K562 (cell line): ENCODE measurements at regions not wholly inside any gene's neighbourhood (a gene's known extent, or its start where the extent isn't known, plus 50 kb on each side); places are given as distances from the start of the nearest gene placed in this dataset.

Experiments
- ATAC-seq: fragments of 200-7000 bp; cut with Tn5 transposase; 3 replicates; pipeline ENCODE4 v1.9.1; 2020; ENCODE audit warnings: moderate library complexity
- BruUV-seq: library from RNA; stranded (reverse); fragments of 400-500 nt; replicated peaks from 2 replicates; lab custom pipeline; 2021; lab: Mats Ljungman, UMichigan
- CTCF ChIA-PET: fragments of 300-600 bp; formaldehyde crosslinking; extraction: SDS; loops from one replicate; lab custom pipeline; 2021; ENCODE audit warnings: low intra/inter-chr PET ratio; lab: Yijun Ruan, JAX
- POLR2A ChIA-PET: fragments of 300-600, 350-650 bp; sonication (Branson Sonifier 250); formaldehyde crosslinking; extraction: SDS; loops from one replicate; lab custom pipeline; 2021; ENCODE audit warnings: antibody characterized with exemption, inconsistent platforms; lab: Yijun Ruan, JAX
- DNase-seq, 4 experiments: peaks; one replicate each; pipeline versions ENCODE4 v3.0.0 to v3.0.0-alpha.2; 2011 to 2018; ENCODE audit warnings: low spot score in 3 of 4, mixed read lengths in 3 of 4; ENCODE audit errors: extremely low read depth in 1 of 4
- FAIRE-seq: peaks from 2 replicates; lab custom pipeline; 2011; peaks lifted over from hg19 to GRCh38; lab: Jason Lieb, UNC
- H2AFZ ChIP-seq: 2 replicates; pipeline ENCODE4 v1.6.0; 2011; ENCODE audit warnings: low read depth, low read length, control low read depth, inconsistent platforms
- H3K27ac ChIP-seq: fragments of 200-600 bp; 3 replicates; pipeline ENCODE4 v1.8.0; 2011; ENCODE audit warnings: low read depth, mild to moderate bottlenecking, control low read depth, inconsistent platforms, low read length, moderate library complexity, mixed read lengths; ENCODE audit errors: extremely low read depth
- H3K27me3 ChIP-seq, 2 experiments: fragments of 300-600 bp in 1 of 2; 2 replicates in 1 of 2; 3 replicates in 1 of 2; pipeline versions ENCODE4 v1.6.0 to v1.8.0; 2011; ENCODE audit warnings: inconsistent platforms in 2 of 2, low read length in 2 of 2, mild to moderate bottlenecking in 1 of 2, mixed read lengths in 1 of 2, moderate library complexity in 1 of 2; ENCODE audit not compliant: control insufficient read depth in 2 of 2, insufficient read depth in 2 of 2
- H3K36me3 ChIP-seq: fragments of 300-600 bp; 3 replicates; pipeline ENCODE4 v1.8.0; 2011; ENCODE audit warnings: mild to moderate bottlenecking, low read length, inconsistent platforms; ENCODE audit not compliant: control insufficient read depth, insufficient read depth
- H3K4me1 ChIP-seq, 2 experiments: fragments of 200-600 bp in 1 of 2; replicated peaks in 1 of 2; 2 replicates in 1 of 2; 3 replicates in 1 of 2; pipeline versions ENCODE4 v1.5.1 to v1.8.0; 2011; ENCODE audit warnings: inconsistent platforms in 2 of 2, low read length in 2 of 2, mild to moderate bottlenecking in 1 of 2, mixed read lengths in 1 of 2, moderate library complexity in 1 of 2; ENCODE audit not compliant: control insufficient read depth in 2 of 2, insufficient read depth in 2 of 2
- H3K4me2 ChIP-seq: 2 replicates; pipeline ENCODE4 v1.6.1; 2011; ENCODE audit warnings: low read length, control low read depth, inconsistent platforms, mixed read lengths; ENCODE audit not compliant: insufficient read depth
- H3K4me3 ChIP-seq: fragments of 200-600 bp; sonication (generic), shearing (Covaris generic); 2 replicates; pipeline ENCODE4 v1.5.1; 2016; ENCODE audit warnings: control low read depth, inconsistent platforms
- H3K79me2 ChIP-seq: fragments of 200-600 bp; 3 replicates; pipeline ENCODE4 v1.8.0; 2011; ENCODE audit warnings: low read length, inconsistent platforms; ENCODE audit not compliant: control insufficient read depth, insufficient read depth
- H3K9ac ChIP-seq, 2 experiments: 2 replicates each; pipeline versions ENCODE4 v1.6.0 to v1.6.1; 2011; ENCODE audit warnings: low read depth in 2 of 2, low read length in 2 of 2, control low read depth in 1 of 2, inconsistent platforms in 1 of 2, mild to moderate bottlenecking in 1 of 2, mixed read lengths in 1 of 2; ENCODE audit not compliant: insufficient read depth in 1 of 2
- H3K9me1 ChIP-seq: one replicate; pipeline ENCODE4 v1.6.0; 2011; ENCODE audit warnings: inconsistent platforms, mild to moderate bottlenecking, low read length, moderate library complexity; ENCODE audit not compliant: control insufficient read depth, insufficient read depth
- H3K9me3 ChIP-seq: replicated peaks from 2 replicates; pipeline ENCODE4 v1.5.1; 2011; ENCODE audit warnings: low read depth, low read length, inconsistent platforms; ENCODE audit not compliant: control insufficient read depth, insufficient read depth
- H4K20me1 ChIP-seq: replicated peaks from 2 replicates; pipeline ENCODE4 v1.6.1; 2011; ENCODE audit warnings: low read length, inconsistent platforms, mixed read lengths; ENCODE audit not compliant: control insufficient read depth, insufficient read depth
- COPS2 ChIP-seq: fragments of 450-650 bp; conservative IDR thresholded peaks from 2 replicates; pipeline ENCODE4 v1.6.1; 2016; ENCODE audit warnings: mild to moderate bottlenecking, moderate library complexity
- GABPB1 ChIP-seq: sonication (generic); formaldehyde crosslinking; IDR thresholded peaks from 2 replicates; pipeline ENCODE4 v1.8.0; 2022; ENCODE audit warnings: mild to moderate bottlenecking, missing genetic modification reagents
- HNRNPLL ChIP-seq: fragments of 200-400 bp; formaldehyde crosslinking; IDR thresholded peaks from 2 replicates; pipeline ENCODE4 v1.6.1; 2017; ENCODE audit warnings: low read length, low read depth, mild to moderate bottlenecking; ENCODE audit not compliant: poor library complexity, severe bottlenecking
- MYBL2 ChIP-seq, 2 experiments: fragments of 450-650 bp in 1 of 2; sonication (generic) in 1 of 2; formaldehyde crosslinking in 1 of 2; IDR thresholded peaks; 2 replicates each; pipeline versions ENCODE4 v1.6.1 to v1.8.1; 2017 to 2022; ENCODE audit warnings: borderline replicate concordance in 1 of 2, inconsistent platforms in 1 of 2, low read depth in 1 of 2, mild to moderate bottlenecking in 1 of 2, missing genetic modification reagents in 1 of 2, moderate library complexity in 1 of 2
- NR2F6 ChIP-seq: fragments of 450-650 bp; formaldehyde crosslinking; IDR thresholded peaks from 2 replicates; pipeline ENCODE4 v1.4.0; 2020; ENCODE audit warnings: mild to moderate bottlenecking
- WGBS: fragments of 100-300 bp; shearing (Covaris generic); methylation state at CpG from one replicate; pipeline ENCODE4 v1.1.6; 2016; ENCODE audit warnings: low coverage, mixed read lengths; ENCODE audit not compliant: insufficient coverage; ENCODE audit errors: missing lambda C conversion rate; 5-methylcytosine and 5-hydroxymethylcytosine counted together
- in situ Hi-C: fragments of 300-500 bp; cut with MboI; formaldehyde crosslinking; loops from 4 replicates; pipeline ENCODE4 v1.15.0; 2018; ENCODE audit warnings: inconsistent platforms, mixed read lengths
- intact Hi-C: fragments of 100-400 bp; cut with micrococcal nuclease; formaldehyde crosslinking; loops from 2 replicates; pipeline ENCODE4 v1.14.2; 2022
- TF ChIP-seq, protein P1 (sequence below), 2 experiments: IDR thresholded peaks; 2 replicates each; pipeline ENCODE4 v1.6.1; 2011; ENCODE audit warnings: borderline replicate concordance in 1 of 2, control low read depth in 1 of 2, low read depth in 1 of 2, low read length in 1 of 2, mild to moderate bottlenecking in 1 of 2, mixed read lengths in 1 of 2, moderate library complexity in 1 of 2; ENCODE audit not compliant: insufficient read depth in 1 of 2, insufficient read length in 1 of 2, poor library complexity in 1 of 2, severe bottlenecking in 1 of 2; ENCODE audit errors: extremely low read depth in 1 of 2
- TF ChIP-seq, protein P2 (sequence below), 2 experiments: fragments of 150-350 bp in 1 of 2; IDR thresholded peaks; 2 replicates each; pipeline ENCODE4 v1.6.1; 2012 to 2016; ENCODE audit warnings: low read depth in 2 of 2, low read length in 2 of 2, mild to moderate bottlenecking in 1 of 2, moderate library complexity in 1 of 2

DNA sequence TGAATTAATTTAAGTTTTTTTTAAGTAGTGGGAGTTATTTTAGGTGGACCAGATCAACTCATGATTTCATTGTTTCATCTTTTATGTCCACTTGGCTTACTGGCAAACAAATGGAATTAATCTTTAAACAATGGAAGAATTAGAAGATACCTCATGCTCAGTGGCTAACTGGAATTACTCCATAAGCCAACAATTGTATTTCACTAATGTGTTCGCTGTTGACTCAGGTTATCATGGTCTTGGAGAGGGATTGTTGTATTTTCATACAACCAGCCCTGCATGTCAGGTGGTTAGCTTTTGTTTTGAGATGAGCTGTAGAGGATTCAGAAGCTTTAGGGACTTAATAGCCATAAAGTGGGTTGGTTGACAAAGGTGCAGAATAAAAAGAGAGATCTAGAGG, 57.2 kb upstream of the HMCN1 start:
- FAIRE-seq (no peak), DNase-seq (no peak)
- in situ Hi-C loops: no loop called here
- intact Hi-C loops: loop anchor here (5.0 to 10.0 kb wide), 2 partner anchors 472 to 690 kb away; no protein-coding TSS in a partner anchor
- WGBS: 0% methylated on average over 1 of the region's 1 CpG
- H3K36me3 ChIP-seq: no peaks in the 10 kb centered on the region
- H3K79me2 ChIP-seq: no peaks in the 10 kb centered on the region
- POLR2A ChIA-PET: no interaction called here
- H3K4me3 ChIP-seq: no peak overlapping the region
- TF ChIP-seq MYBL2 (IDR thresholded peaks at IDR 0.05; ENCODE audit: low read depth) (no peak), MYBL2 (CRISPR knock-in tag; IDR thresholded peaks at IDR 0.05; ENCODE audit: borderline replicate concordance) (no peak), GABPB1 (CRISPR knock-in tag) (no peak), COPS2 (no peak), HNRNPLL (no peak), NR2F6 (no peak)
- TF ChIP-seq, protein P1, sequence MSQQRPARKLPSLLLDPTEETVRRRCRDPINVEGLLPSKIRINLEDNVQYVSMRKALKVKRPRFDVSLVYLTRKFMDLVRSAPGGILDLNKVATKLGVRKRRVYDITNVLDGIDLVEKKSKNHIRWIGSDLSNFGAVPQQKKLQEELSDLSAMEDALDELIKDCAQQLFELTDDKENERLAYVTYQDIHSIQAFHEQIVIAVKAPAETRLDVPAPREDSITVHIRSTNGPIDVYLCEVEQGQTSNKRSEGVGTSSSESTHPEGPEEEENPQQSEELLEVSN (IDR thresholded peaks at IDR 0.05; ENCODE audit: borderline replicate concordance in 1 of 2, extremely low read depth in 1 of 2, insufficient read depth in 1 of 2, insufficient read length in 1 of 2, low read depth in 1 of 2, low read length in 1 of 2, poor library complexity in 1 of 2, severe bottlenecking in 1 of 2): no peak
- TF ChIP-seq, protein P2, sequence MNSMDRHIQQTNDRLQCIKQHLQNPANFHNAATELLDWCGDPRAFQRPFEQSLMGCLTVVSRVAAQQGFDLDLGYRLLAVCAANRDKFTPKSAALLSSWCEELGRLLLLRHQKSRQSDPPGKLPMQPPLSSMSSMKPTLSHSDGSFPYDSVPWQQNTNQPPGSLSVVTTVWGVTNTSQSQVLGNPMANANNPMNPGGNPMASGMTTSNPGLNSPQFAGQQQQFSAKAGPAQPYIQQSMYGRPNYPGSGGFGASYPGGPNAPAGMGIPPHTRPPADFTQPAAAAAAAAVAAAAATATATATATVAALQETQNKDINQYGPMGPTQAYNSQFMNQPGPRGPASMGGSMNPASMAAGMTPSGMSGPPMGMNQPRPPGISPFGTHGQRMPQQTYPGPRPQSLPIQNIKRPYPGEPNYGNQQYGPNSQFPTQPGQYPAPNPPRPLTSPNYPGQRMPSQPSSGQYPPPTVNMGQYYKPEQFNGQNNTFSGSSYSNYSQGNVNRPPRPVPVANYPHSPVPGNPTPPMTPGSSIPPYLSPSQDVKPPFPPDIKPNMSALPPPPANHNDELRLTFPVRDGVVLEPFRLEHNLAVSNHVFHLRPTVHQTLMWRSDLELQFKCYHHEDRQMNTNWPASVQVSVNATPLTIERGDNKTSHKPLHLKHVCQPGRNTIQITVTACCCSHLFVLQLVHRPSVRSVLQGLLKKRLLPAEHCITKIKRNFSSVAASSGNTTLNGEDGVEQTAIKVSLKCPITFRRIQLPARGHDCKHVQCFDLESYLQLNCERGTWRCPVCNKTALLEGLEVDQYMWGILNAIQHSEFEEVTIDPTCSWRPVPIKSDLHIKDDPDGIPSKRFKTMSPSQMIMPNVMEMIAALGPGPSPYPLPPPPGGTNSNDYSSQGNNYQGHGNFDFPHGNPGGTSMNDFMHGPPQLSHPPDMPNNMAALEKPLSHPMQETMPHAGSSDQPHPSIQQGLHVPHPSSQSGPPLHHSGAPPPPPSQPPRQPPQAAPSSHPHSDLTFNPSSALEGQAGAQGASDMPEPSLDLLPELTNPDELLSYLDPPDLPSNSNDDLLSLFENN (IDR thresholded peaks at IDR 0.05; ENCODE audit: low read depth in 2 of 2, low read length in 2 of 2): no peak
- TF ChIP-seq, all 486 proteins: peak for 0
- H3K27me3 ChIP-seq: peaks cover 4 to 8% of the 10 kb centered on the region in 2 experiments; a peak in 1 of 5 replicates
- BruUV-seq: no TSS peak
- H3K9me3 ChIP-seq: no peaks in the 10 kb centered on the region
- H4K20me1 ChIP-seq: no peaks in the 10 kb centered on the region
- ATAC-seq: no peak
- no peak overlapping the region for H2AFZ ChIP-seq
- H3K9me1 ChIP-seq: no peaks in the 10 kb centered on the region
- H3K4me1 ChIP-seq: no peaks in the 10 kb centered on the region
- no peak overlapping the region for H3K9ac ChIP-seq
- H3K4me2 ChIP-seq: no peak overlapping the region
- no peak overlapping the region for H3K27ac ChIP-seq
- CTCF ChIA-PET: no interaction called here
